ENCODE measurements at regions not wholly inside any gene's neighbourhood (a gene's known extent, or its start where the extent isn't known, plus 50 kb on each side); places are given as distances from the start of the nearest gene placed in this dataset.

GRCh38 chr11:15307619-15308024, 192.9 kb downstream of the INSC start:
- TF ChIP-seq POLR2A (IDR thresholded peaks at IDR 0.05; ENCODE audit: low read length), result no peak
- TF ChIP-seq GATA1 (IDR thresholded peaks at IDR 0.05; ENCODE audit: low read depth, low read length), result no peak

Measured in erythroblast (primary cell).